PC-3 (cell line): ENCODE measurements at regions not wholly inside any gene's neighbourhood (a gene's known extent, or its start where the extent isn't known, plus 50 kb on each side); places are given as distances from the start of the nearest gene placed in this dataset.

ENCODE experiments used
- CTCF ChIP-seq: fragments of 300-600 bp; sonication (generic); conservative IDR thresholded peaks from 2 replicates; pipeline ENCODE4 v1.5.1; 2017; ENCODE audit warnings: antibody characterized with exemption, low read depth, mild to moderate bottlenecking, low read length
- EZH2 ChIP-seq: fragments of 300-600 bp; sonication (generic); IDR thresholded peaks from one replicate; pipeline ENCODE4 v1.6.1; 2017; ENCODE audit warnings: antibody characterized with exemption, mild to moderate bottlenecking, low read length; ENCODE audit not compliant: unreplicated experiment

DNA sequence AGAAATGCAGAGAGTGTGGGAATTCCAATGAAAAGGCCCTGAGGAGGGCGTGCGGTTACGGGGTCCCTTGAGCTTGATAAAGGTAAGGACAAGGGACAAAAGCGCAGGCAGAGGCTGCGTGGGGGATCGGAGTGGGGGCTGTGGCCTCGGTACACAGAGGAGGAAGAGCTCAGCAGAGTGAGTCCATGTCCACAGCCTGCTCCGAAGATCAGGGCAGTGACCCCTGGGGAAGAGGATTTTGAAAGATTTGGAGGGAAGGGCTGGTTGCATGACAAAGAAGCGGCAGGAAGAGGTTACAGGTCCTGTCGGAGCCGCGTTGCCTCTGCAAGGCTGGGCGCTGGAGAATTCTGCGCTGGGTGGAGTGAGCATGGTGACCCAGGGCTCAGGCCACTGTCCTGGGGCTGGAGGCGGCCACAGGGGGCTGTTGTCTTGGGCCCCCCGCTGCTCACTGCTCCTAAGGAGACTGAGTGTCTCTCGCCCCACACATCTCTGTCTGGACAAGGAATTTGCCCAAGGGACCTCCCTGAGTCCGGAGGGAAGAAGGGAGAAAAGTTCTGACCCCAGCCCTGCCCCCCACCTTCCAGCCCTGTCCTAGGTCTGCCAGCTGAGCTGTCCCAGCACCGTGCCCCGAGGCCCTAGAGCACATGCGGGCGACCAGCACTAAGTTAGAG is 69.8 kb upstream of the INSIG1 start:
- no peak for TF ChIP-seq CTCF
- no peak for TF ChIP-seq EZH2
